ENCODE measurements at regions not wholly inside any gene's neighbourhood (a gene's known extent, or its start where the extent isn't known, plus 50 kb on each side); places are given as distances from the start of the nearest gene placed in this dataset.

- Mint-ChIP-seq H3K9me3 (ENCODE audit: low read depth) (no peaks in the 10 kb centered on the region), H3K4me1 (ENCODE audit: low read depth) (peaks cover 3% of the 10 kb centered on the region), H3K36me3 (ENCODE audit: insufficient read depth) (no peaks in the 10 kb centered on the region), H3K27me3 (no peaks in the 10 kb centered on the region), H3K27ac (no peak overlapping the region), H3K4me3 (ENCODE audit: low read depth) (no peak overlapping the region)
- DNase-seq (ENCODE audit: low spot score, unreplicated experiment): no peak
- TF ChIP-seq, protein P1, sequence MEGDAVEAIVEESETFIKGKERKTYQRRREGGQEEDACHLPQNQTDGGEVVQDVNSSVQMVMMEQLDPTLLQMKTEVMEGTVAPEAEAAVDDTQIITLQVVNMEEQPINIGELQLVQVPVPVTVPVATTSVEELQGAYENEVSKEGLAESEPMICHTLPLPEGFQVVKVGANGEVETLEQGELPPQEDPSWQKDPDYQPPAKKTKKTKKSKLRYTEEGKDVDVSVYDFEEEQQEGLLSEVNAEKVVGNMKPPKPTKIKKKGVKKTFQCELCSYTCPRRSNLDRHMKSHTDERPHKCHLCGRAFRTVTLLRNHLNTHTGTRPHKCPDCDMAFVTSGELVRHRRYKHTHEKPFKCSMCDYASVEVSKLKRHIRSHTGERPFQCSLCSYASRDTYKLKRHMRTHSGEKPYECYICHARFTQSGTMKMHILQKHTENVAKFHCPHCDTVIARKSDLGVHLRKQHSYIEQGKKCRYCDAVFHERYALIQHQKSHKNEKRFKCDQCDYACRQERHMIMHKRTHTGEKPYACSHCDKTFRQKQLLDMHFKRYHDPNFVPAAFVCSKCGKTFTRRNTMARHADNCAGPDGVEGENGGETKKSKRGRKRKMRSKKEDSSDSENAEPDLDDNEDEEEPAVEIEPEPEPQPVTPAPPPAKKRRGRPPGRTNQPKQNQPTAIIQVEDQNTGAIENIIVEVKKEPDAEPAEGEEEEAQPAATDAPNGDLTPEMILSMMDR (IDR thresholded peaks at IDR 0.05; ENCODE audit: unreplicated experiment): no peak
Measured at GRCh38 chr4:73676861-73677323, 56.7 kb upstream of the RASSF6 start.

DNA sequence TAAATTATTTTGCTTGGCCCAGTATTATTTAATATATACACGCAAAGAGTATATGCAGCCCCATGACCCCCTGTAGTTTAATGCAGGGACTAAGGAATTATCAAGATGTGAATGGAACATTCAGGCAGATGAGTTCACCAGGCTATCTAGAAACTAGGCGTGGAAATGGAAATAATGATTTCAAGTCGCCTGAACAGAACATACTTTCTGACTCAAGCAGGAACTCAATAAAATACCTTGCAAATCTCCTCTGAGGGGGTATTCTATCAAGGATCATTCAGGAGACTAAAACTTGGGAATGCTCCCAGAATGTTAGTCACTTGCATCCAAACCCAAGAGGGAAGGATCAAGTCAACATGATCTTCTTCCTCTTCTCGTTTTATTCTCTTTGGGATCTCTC is 59.6 kb upstream of the RASSF6 start:
- Mint-ChIP-seq H3K4me1 (ENCODE audit: low read depth) (peaks cover 16% of the 10 kb centered on the region), H3K9me3 (ENCODE audit: low read depth) (no peaks in the 10 kb centered on the region), H3K27me3 (no peaks in the 10 kb centered on the region), H3K4me3 (ENCODE audit: low read depth) (no peak overlapping the region), H3K27ac (no peak overlapping the region), H3K36me3 (ENCODE audit: insufficient read depth) (no peaks in the 10 kb centered on the region)
- TF ChIP-seq, protein P1 (IDR thresholded peaks at IDR 0.05; ENCODE audit: unreplicated experiment): no peak
- DNase-seq (ENCODE audit: low spot score, unreplicated experiment): no peak

GRCh38 chr4:73681776-73682175 is 58.6 kb upstream of the CXCL8 start:
- H3K27me3 Mint-ChIP-seq: no peaks in the 10 kb centered on the region
- no peak overlapping the region for H3K27ac Mint-ChIP-seq
- H3K36me3 Mint-ChIP-seq (ENCODE audit: insufficient read depth): no peaks in the 10 kb centered on the region
- DNase-seq (ENCODE audit: low spot score, unreplicated experiment): no peak
- H3K4me1 Mint-ChIP-seq (ENCODE audit: low read depth): peaks cover 15% of the 10 kb centered on the region
- TF ChIP-seq, protein P1 (IDR thresholded peaks at IDR 0.05; ENCODE audit: unreplicated experiment): no peak
- H3K9me3 Mint-ChIP-seq (ENCODE audit: low read depth): no peaks in the 10 kb centered on the region
- no peak overlapping the region for H3K4me3 Mint-ChIP-seq (ENCODE audit: low read depth)

DNA sequence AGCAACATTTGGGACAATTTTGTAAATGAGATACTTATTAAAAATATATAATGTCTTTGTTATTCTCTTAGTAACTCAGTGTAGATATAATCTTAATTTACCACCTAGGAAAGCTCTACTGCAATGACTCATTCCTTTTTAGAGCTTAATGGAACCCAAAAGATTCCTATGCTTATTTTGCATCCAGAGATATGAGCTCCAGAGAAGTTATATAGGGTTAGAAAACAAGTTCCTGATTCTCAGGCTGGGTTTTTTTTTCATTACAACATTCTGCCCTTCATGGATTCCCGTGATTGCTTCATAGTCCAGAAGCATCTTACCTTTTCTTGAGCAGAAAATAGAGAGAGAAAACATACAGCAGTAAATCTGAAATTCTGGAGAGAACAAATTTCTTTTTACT is 57.9 kb upstream of the CXCL8 start:
- DNase-seq (ENCODE audit: low spot score, unreplicated experiment): no peak
- no peaks in the 10 kb centered on the region for H3K9me3 Mint-ChIP-seq (ENCODE audit: low read depth)
- TF ChIP-seq, protein P1 (IDR thresholded peaks at IDR 0.05; ENCODE audit: unreplicated experiment): no peak
- H3K4me3 Mint-ChIP-seq (ENCODE audit: low read depth): no peak overlapping the region
- no peaks in the 10 kb centered on the region for H3K36me3 Mint-ChIP-seq (ENCODE audit: insufficient read depth)
- H3K27ac Mint-ChIP-seq: no peak overlapping the region
- H3K4me1 Mint-ChIP-seq (ENCODE audit: low read depth): peaks cover 13% of the 10 kb centered on the region
- no peaks in the 10 kb centered on the region for H3K27me3 Mint-ChIP-seq

- no peak for DNase-seq (ENCODE audit: low spot score, unreplicated experiment)
- Mint-ChIP-seq H3K36me3 (ENCODE audit: insufficient read depth) (no peaks in the 10 kb centered on the region), H3K4me3 (ENCODE audit: low read depth) (no peak overlapping the region), H3K27me3 (no peaks in the 10 kb centered on the region), H3K9me3 (ENCODE audit: low read depth) (no peaks in the 10 kb centered on the region), H3K27ac (no peak overlapping the region), H3K4me1 (ENCODE audit: low read depth) (peaks cover 13% of the 10 kb centered on the region)
- TF ChIP-seq, protein P1 (IDR thresholded peaks at IDR 0.05; ENCODE audit: unreplicated experiment): no peak
Measured at GRCh38 chr4:73683033-73683432, 57.3 kb upstream of the CXCL8 start.

Data from progenitor cell of endocrine pancreas (in vitro differentiated cells).